Esophagus muscularis mucosa (tissue), 4 donors: ENCODE measurements at regions not wholly inside any gene's neighbourhood (a gene's known extent, or its start where the extent isn't known, plus 50 kb on each side); places are given as distances from the start of the nearest gene placed in this dataset.

ENCODE experiments used
- DNase-seq: peaks from one replicate; pipeline ENCODE4 v3.0.0-alpha.2; 2017; ENCODE audit errors: extremely low spot score
- H3K27ac ChIP-seq, 4 donors: fragments of 200-600 bp; sonication (generic); replicated peaks in 1 of 4; 1 replicate in 3 of 4; 2 replicates in 1 of 4; pipeline ENCODE4 v1.5.1; 2016 to 2019; ENCODE audit warnings: mild to moderate bottlenecking in 1 of 4
- H3K27me3 ChIP-seq, 4 donors: fragments of 200-600 bp; sonication (generic); one replicate each; pipeline versions ENCODE4 v1.5.1 to v1.6.0; 2016 to 2019
- H3K36me3 ChIP-seq, 4 donors: fragments of 200-600 bp; sonication (generic); one replicate each; pipeline ENCODE4 v1.5.1; 2016 to 2019
- H3K4me1 ChIP-seq, 4 donors: fragments of 200-600 bp; sonication (generic); one replicate each; pipeline ENCODE4 v1.5.1; 2016 to 2019
- H3K4me3 ChIP-seq, 4 donors: fragments of 200-600 bp; sonication (generic); 1 replicate in 2 of 4; 2 replicates in 2 of 4; pipeline ENCODE4 v1.5.1; 2016 to 2019; ENCODE audit warnings: mild to moderate bottlenecking in 4 of 4, moderate library complexity in 1 of 4
- H3K9me3 ChIP-seq, 4 donors: fragments of 200-600 bp; sonication (generic); 1 replicate in 3 of 4; 2 replicates in 1 of 4; pipeline ENCODE4 v1.5.1; 2016 to 2019
- CTCF ChIP-seq, 3 experiments: fragments of 200-600 bp in 2 of 3; fragments of 450-650 bp in 1 of 3; sonication (generic) in 2 of 3; IDR thresholded peaks; one replicate each; pipeline ENCODE4 v1.5.1; 2017 to 2019; ENCODE audit warnings: antibody characterized with exemption in 3 of 3, mild to moderate bottlenecking in 2 of 3, moderate library complexity in 1 of 3
- EP300 ChIP-seq: sonication (generic); formaldehyde crosslinking; IDR thresholded peaks from one replicate; pipeline ENCODE4 v1.6.1; 2017; ENCODE audit warnings: antibody characterized with exemption
- POLR2A ChIP-seq: fragments of 450-650 bp; IDR thresholded peaks from one replicate; pipeline ENCODE4 v1.6.1; 2017; ENCODE audit warnings: antibody characterized with exemption, moderate library complexity, mild to moderate bottlenecking, low read depth
- POLR2AphosphoS5 ChIP-seq, 2 donors: sonication (generic); formaldehyde crosslinking; IDR thresholded peaks; one replicate each; pipeline ENCODE4 v1.6.1; 2017; ENCODE audit warnings: antibody characterized with exemption in 2 of 2
- WGBS: methylation state at CpG from one replicate; pipeline ENCODE4 v1.1.5; 2018; 5-methylcytosine and 5-hydroxymethylcytosine counted together
- intact Hi-C: fragments of 100-400 bp; cut with DNase I; formaldehyde crosslinking; loops from one replicate; pipeline ENCODE4 v1.15.1; 2023

GRCh38 chr10:4704034-4704545, 121.9 kb upstream of the AKR1E2 start:
- Histone ChIP-seq H3K9me3 (no peaks in the 10 kb centered on the region), H3K27ac (peak overlapping the region in 1 of 4 donors; percentile 0), H3K36me3 (no peaks in the 10 kb centered on the region), H3K27me3 (no peaks in the 10 kb centered on the region), H3K4me3 (no peak overlapping the region), H3K4me1 (no peaks in the 10 kb centered on the region)
- WGBS: 30% methylated on average over 2 of the region's 2 CpGs
- intact Hi-C loops: no loop called here
- DNase-seq: no peak
- peak in 1 of 2 donors; percentile 31 for TF ChIP-seq POLR2AphosphoS5 (IDR thresholded peaks at IDR 0.05)
- TF ChIP-seq POLR2A: no peak

GRCh38 chr10:4701016-4701415, 125.0 kb upstream of the AKR1E2 start:
- TF ChIP-seq POLR2AphosphoS5 (IDR thresholded peaks at IDR 0.05) (no peak), POLR2A (no peak), CTCF (IDR thresholded peaks at IDR 0.05) (no peak), EP300 (no peak)
- no peak overlapping the region for H3K4me3 ChIP-seq
- H3K36me3 ChIP-seq: no peaks in the 10 kb centered on the region
- H3K9me3 ChIP-seq: no peaks in the 10 kb centered on the region
- intact Hi-C loops: no loop called here
- 89% methylated on average over 4 of the region's 4 CpGs for WGBS
- peaks cover 0 to 8% (median 4%) of the 10 kb centered on the region in 4 donors for H3K4me1 ChIP-seq
- DNase-seq: no peak
- H3K27ac ChIP-seq: no peak overlapping the region
- no peaks in the 10 kb centered on the region for H3K27me3 ChIP-seq

GRCh38 chr10:4699950-4700730, 125.9 kb upstream of the AKR1E2 start:
- Histone ChIP-seq H3K4me1 (peaks cover 0 to 8% (median 4%) of the 10 kb centered on the region in 4 donors), H3K27ac (no peak overlapping the region), H3K36me3 (no peaks in the 10 kb centered on the region), H3K27me3 (no peaks in the 10 kb centered on the region), H3K9me3 (no peaks in the 10 kb centered on the region), H3K4me3 (no peak overlapping the region)
- TF ChIP-seq POLR2A (no peak), POLR2AphosphoS5 (IDR thresholded peaks at IDR 0.05) (no peak), EP300 (no peak), CTCF (IDR thresholded peaks at IDR 0.05) (no peak)
- WGBS: 67% methylated on average over 3 of the region's 3 CpGs
- no peak for DNase-seq
- intact Hi-C loops: no loop called here

- H3K27ac ChIP-seq: no peak overlapping the region
- no peak for DNase-seq
- no peak overlapping the region for H3K4me3 ChIP-seq
- TF ChIP-seq POLR2A: no peak
- no peak for TF ChIP-seq CTCF (IDR thresholded peaks at IDR 0.05)
- no peak for TF ChIP-seq EP300
- TF ChIP-seq POLR2AphosphoS5 (IDR thresholded peaks at IDR 0.05): no peak
- H3K9me3 ChIP-seq: no peaks in the 10 kb centered on the region
- peaks cover 0 to 8% (median 4%) of the 10 kb centered on the region in 4 donors for H3K4me1 ChIP-seq
- intact Hi-C loops: no loop called here
- H3K27me3 ChIP-seq: no peaks in the 10 kb centered on the region
- WGBS: 57% methylated on average over 1 of the region's 1 CpG
- H3K36me3 ChIP-seq: no peaks in the 10 kb centered on the region
These were observed 127.9 kb upstream of the AKR1E2 start for GRCh38 chr10:4698075-4698474.

GRCh38 chr10:4696186-4696585, 129.8 kb upstream of the AKR1E2 start:
- Histone ChIP-seq H3K27ac (no peak overlapping the region), H3K9me3 (no peaks in the 10 kb centered on the region), H3K4me1 (peaks cover 0 to 8% (median 4%) of the 10 kb centered on the region in 4 donors), H3K36me3 (no peaks in the 10 kb centered on the region), H3K27me3 (no peaks in the 10 kb centered on the region), H3K4me3 (no peak overlapping the region)
- TF ChIP-seq POLR2AphosphoS5 (IDR thresholded peaks at IDR 0.05) (no peak), POLR2A (no peak), CTCF (IDR thresholded peaks at IDR 0.05) (no peak), EP300 (no peak)
- no peak for DNase-seq
- 94% methylated on average over 3 of the region's 3 CpGs for WGBS
- intact Hi-C loops: no loop called here
